GM10266 (cell line): ENCODE measurements at regions not wholly inside any gene's neighbourhood (a gene's known extent, or its start where the extent isn't known, plus 50 kb on each side); places are given as distances from the start of the nearest gene placed in this dataset.

Experiments used
- DNase-seq: peaks from one replicate; pipeline ENCODE4 v3.0.0; 2012; ENCODE audit errors: extremely low spot score
- TF ChIP-seq, protein P1 (sequence below): IDR thresholded peaks from 2 replicates; pipeline ENCODE4 v1.5.1; 2012; ENCODE audit warnings: mild to moderate bottlenecking, low read depth; ENCODE audit not compliant: control insufficient read depth, insufficient read depth; ENCODE audit errors: missing control alignments

DNA sequence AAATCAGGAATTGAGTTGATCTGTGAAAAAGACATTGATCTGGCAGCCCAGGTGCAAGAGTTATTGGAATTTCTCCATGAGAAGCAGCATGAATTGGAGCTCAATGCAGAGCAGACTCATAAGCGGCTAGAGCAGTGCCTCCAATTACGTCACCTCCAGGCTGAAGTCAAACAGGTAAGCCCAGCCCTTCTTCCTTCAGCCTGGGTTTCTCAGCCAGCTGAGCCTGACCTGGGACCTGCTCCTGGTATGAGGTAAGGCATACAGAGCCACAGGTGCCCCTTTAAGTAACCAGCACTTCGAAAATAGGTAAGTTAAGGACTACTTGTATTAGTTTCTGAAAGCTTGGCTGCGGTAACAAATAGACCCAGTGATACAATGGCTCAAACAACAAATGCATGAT, 307.4 kb upstream of the UMPS start:
- TF ChIP-seq, protein P1, sequence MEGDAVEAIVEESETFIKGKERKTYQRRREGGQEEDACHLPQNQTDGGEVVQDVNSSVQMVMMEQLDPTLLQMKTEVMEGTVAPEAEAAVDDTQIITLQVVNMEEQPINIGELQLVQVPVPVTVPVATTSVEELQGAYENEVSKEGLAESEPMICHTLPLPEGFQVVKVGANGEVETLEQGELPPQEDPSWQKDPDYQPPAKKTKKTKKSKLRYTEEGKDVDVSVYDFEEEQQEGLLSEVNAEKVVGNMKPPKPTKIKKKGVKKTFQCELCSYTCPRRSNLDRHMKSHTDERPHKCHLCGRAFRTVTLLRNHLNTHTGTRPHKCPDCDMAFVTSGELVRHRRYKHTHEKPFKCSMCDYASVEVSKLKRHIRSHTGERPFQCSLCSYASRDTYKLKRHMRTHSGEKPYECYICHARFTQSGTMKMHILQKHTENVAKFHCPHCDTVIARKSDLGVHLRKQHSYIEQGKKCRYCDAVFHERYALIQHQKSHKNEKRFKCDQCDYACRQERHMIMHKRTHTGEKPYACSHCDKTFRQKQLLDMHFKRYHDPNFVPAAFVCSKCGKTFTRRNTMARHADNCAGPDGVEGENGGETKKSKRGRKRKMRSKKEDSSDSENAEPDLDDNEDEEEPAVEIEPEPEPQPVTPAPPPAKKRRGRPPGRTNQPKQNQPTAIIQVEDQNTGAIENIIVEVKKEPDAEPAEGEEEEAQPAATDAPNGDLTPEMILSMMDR = no peak
- DNase-seq = no peak

DNA sequence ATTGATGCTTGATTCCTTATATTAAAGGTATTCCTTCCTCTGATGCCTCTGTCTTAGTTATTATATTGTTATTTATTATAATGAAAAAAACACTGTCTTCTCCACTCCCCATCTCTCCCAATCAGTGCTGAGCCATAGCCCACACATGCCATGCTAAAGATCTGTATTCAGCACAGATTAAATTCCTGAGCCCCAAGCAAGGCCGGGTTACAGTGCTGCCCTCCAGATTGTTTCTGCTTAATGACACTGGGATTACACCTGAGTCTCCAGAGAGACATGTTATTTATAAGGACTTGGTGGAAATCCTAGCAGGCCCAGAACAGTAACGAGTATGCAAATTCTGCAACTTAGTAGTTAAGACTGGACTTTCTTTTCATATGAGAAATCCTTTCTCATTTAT, 305.9 kb upstream of the UMPS start:
- TF ChIP-seq, protein P1 = no peak
- no peak for DNase-seq

DNA sequence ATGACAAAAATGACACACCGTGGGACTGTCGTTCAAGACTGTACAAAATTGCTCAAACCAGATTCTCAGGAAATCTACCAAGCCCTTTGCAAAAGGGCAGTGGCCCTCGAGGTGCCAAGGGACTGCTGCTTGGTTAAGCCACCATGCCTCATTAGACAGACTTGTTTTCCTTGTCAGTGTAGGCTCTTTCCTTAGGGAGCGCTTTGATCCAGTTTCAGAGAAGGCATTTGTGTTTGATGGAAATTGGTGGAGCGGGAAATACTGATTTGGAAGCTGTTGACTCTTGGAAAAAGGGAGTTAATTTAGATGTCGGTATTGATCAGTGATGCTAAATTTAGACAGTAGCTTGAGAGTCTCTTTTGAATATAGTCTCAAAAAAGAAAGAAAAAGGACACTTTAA, 304.3 kb upstream of the UMPS start:
- TF ChIP-seq, protein P1 = no peak
- no peak for DNase-seq

DNA sequence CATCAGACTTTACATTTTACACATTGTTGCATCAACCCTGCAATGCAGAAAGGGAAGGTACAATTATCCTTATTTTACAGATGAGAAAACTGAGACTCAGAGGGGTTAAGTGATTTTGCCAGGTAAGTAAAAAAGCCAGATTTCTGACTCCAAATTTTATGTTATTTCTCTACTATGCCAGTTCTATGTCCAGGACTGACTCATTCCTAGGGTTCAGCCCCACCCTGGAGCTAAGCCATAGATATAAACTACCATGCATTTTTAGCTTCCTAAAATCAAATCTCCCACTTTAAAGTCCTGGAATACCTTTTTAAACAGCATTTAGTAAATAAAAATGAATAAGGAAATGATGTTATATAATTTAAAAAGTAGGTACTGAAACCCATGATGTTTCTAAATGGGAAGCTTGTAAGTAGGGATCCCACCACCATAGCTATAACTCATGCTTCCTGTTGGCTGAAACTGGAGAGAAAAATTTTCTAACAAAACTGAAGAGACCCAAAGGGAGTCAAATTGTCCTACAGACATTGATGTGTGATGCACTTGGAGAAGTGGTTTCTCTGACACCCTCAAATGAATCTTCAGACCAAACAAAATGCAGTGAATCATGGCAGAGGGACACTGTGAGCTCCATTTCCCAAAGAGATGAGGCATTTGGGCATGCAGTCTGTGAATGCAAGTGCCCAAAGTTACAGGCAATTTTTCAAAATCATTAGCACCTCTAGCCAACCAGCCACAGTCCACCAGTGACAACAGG, 301.7 kb upstream of the UMPS start:
- TF ChIP-seq, protein P1 = no peak
- DNase-seq = no peak

DNA sequence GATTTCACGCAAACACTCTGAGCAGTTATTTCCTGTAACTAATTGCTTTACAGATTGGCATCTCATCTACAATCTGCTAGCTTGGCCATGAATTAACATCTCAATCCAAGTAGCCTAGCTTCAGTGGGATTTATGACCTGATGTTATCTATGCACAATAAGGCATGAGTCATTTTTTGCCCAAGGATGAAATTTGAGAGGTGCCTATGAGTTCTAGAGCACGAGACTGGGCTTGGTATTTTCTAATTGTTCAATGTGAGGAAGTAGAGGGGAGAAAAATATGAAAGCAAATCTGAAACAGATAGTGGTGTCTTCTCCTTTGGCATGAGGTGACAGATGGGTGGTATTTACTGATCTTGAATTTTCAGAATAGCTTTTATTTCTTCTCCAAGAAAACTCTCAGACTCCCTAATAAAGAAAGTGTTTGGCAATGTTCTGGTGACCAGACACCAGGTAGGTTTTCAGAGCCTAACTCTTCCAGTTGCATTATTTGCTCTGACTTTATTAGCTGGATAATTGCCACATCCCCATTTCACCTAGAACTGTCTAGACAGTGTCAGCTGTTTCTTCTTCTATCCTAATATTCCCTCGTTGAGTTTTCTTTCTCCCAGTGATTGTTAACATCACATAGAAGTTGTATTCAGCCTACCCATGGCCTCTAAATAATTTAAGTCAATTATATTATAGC, 301.0 kb upstream of the UMPS start:
- TF ChIP-seq, protein P1 = no peak
- DNase-seq = no peak

DNA sequence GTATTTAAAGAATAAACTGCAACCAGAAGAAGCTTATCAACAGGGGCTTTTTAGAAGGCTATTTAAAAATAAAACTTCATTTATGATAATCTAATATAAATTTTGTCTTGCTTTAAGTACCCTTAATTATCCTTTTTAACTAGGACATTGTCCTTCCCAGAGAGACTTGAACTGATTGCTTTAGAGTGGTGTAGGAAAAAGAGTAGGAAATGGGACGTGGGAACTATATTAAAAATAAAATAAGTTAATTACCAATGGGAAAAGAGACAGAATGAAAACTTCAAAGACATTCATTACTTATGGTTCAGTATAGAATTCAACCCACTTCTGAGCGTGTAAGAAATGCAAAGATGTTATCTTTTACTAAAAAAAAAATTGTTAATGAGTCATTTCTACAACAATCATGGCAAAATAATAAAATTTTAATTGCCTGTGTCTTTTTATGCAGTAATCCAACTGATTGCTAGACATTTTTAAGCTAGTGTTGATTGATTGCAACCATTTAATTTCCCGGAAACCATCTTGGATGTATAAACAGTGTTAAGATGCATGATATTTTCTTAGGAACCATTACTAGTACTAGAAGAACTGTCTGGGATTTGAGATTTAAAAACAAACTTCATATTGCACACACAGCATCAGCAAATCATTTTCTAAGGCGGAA, 298.8 kb upstream of the UMPS start:
- TF ChIP-seq, protein P1 = no peak
- DNase-seq = no peak

DNA sequence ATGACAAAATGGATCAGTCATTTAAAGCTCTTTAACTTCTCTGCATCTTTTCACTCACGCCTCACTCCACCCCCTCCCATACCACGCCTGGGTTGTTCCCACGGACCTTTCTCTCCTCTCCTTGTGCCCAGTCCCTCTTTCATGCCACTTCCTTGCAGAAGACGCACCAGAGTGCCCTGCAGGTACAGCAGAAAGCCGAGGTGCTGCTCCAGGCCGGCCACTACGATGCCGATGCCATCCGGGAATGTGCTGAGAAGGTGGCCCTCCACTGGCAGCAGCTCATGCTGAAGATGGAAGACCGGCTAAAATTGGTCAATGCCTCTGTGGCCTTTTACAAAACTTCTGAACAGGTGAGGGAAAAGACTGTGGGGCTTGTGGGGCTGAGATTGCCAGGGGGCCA, 296.1 kb upstream of the UMPS start:
- DNase-seq = no peak

More for the DNA sequence above, 296.1 kb upstream of the UMPS start:
- TF ChIP-seq, protein P1 = no peak
